Chondrocyte (in vitro differentiated cells): ENCODE measurements at regions not wholly inside any gene's neighbourhood (a gene's known extent, or its start where the extent isn't known, plus 50 kb on each side); places are given as distances from the start of the nearest gene placed in this dataset.

ENCODE experiments used
- DNase-seq: peaks from one replicate; pipeline ENCODE4 v3.0.0; 2021; ENCODE audit warnings: mixed read lengths, low spot score
- H3K27ac Mint-ChIP-seq: one replicate; pipeline ENCODE4 v1.8.0; 2021; ENCODE audit warnings: mild to moderate bottlenecking, moderate library complexity, mixed read lengths; ENCODE audit not compliant: unreplicated experiment
- H3K27me3 Mint-ChIP-seq: 2 replicates; pipeline ENCODE4 v1.8.0; 2021; ENCODE audit warnings: low read depth, mixed read lengths
- H3K36me3 Mint-ChIP-seq: 2 replicates; pipeline ENCODE4 v1.8.0; 2021; ENCODE audit warnings: low read depth, mixed read lengths
- H3K4me1 Mint-ChIP-seq: 2 replicates; pipeline ENCODE4 v1.8.0; 2021; ENCODE audit warnings: low read depth, mild to moderate bottlenecking, mixed read lengths
- H3K4me3 Mint-ChIP-seq: one replicate; pipeline ENCODE4 v1.8.0; 2021; ENCODE audit warnings: mild to moderate bottlenecking, moderate library complexity, mixed read lengths; ENCODE audit not compliant: unreplicated experiment
- H3K9me3 Mint-ChIP-seq: 2 replicates; pipeline ENCODE4 v1.8.0; 2021; ENCODE audit warnings: low read depth, mixed read lengths
- TF ChIP-seq, protein P1 (sequence below): fragments of 200-600 bp; sonication (generic); IDR thresholded peaks from 2 replicates; pipeline ENCODE4 v1.5.0; 2021; ENCODE audit warnings: antibody characterized with exemption, mild to moderate bottlenecking, moderate library complexity

GRCh38 chr3:68360492-68360891 lies 571.9 kb downstream of the TAFA4 start:
- no peak for DNase-seq
- H3K27ac Mint-ChIP-seq, result no peak overlapping the region
- H3K36me3 Mint-ChIP-seq, result no peaks in the 10 kb centered on the region
- H3K9me3 Mint-ChIP-seq, result no peaks in the 10 kb centered on the region
- H3K27me3 Mint-ChIP-seq, result no peaks in the 10 kb centered on the region
- H3K4me3 Mint-ChIP-seq, result no peak overlapping the region
- no peaks in the 10 kb centered on the region for H3K4me1 Mint-ChIP-seq
- TF ChIP-seq, protein P1, sequence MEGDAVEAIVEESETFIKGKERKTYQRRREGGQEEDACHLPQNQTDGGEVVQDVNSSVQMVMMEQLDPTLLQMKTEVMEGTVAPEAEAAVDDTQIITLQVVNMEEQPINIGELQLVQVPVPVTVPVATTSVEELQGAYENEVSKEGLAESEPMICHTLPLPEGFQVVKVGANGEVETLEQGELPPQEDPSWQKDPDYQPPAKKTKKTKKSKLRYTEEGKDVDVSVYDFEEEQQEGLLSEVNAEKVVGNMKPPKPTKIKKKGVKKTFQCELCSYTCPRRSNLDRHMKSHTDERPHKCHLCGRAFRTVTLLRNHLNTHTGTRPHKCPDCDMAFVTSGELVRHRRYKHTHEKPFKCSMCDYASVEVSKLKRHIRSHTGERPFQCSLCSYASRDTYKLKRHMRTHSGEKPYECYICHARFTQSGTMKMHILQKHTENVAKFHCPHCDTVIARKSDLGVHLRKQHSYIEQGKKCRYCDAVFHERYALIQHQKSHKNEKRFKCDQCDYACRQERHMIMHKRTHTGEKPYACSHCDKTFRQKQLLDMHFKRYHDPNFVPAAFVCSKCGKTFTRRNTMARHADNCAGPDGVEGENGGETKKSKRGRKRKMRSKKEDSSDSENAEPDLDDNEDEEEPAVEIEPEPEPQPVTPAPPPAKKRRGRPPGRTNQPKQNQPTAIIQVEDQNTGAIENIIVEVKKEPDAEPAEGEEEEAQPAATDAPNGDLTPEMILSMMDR, result no peak

- Mint-ChIP-seq H3K27me3 (no peaks in the 10 kb centered on the region), H3K4me1 (no peaks in the 10 kb centered on the region), H3K36me3 (no peaks in the 10 kb centered on the region), H3K4me3 (no peak overlapping the region), H3K9me3 (no peaks in the 10 kb centered on the region), H3K27ac (no peak overlapping the region)
- no peak for DNase-seq
- TF ChIP-seq, protein P1, result no peak
Observed at GRCh38 chr3:68345781-68346180, 586.6 kb downstream of the TAFA4 start.

DNA sequence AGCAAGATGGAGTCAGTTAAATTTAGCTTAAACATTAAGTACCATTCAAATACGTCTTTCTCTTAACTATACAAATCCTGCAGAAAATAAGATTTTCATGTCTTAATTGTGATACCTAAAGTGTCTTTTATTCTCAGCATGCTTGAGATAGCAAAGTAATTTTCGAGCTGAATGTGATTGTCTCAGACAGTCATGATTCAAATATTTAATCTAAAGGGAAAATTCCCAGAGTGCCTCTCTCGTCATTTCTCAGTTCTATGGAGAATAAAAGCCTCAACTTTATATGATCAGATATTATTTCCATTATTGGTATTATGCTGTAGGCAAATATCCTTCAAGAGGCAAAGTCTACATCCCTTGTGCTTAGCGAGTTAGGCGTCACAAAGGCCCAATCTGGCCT lies 589.9 kb downstream of the TAFA4 start:
- Mint-ChIP-seq H3K4me3 (no peak overlapping the region), H3K27me3 (no peaks in the 10 kb centered on the region), H3K9me3 (peaks cover 2% of the 10 kb centered on the region), H3K4me1 (no peaks in the 10 kb centered on the region), H3K27ac (no peak overlapping the region), H3K36me3 (no peaks in the 10 kb centered on the region)
- DNase-seq, result no peak
- TF ChIP-seq, protein P1, result no peak

- no peak for DNase-seq
- no peaks in the 10 kb centered on the region for H3K4me1 Mint-ChIP-seq
- peaks cover 2% of the 10 kb centered on the region for H3K27me3 Mint-ChIP-seq
- TF ChIP-seq, protein P1, result no peak
- H3K4me3 Mint-ChIP-seq, result no peak overlapping the region
- peaks cover 2% of the 10 kb centered on the region for H3K9me3 Mint-ChIP-seq
- H3K36me3 Mint-ChIP-seq, result no peaks in the 10 kb centered on the region
- H3K27ac Mint-ChIP-seq, result no peak overlapping the region
Observed at GRCh38 chr3:68336042-68336441, 596.3 kb downstream of the TAFA4 start.

DNA sequence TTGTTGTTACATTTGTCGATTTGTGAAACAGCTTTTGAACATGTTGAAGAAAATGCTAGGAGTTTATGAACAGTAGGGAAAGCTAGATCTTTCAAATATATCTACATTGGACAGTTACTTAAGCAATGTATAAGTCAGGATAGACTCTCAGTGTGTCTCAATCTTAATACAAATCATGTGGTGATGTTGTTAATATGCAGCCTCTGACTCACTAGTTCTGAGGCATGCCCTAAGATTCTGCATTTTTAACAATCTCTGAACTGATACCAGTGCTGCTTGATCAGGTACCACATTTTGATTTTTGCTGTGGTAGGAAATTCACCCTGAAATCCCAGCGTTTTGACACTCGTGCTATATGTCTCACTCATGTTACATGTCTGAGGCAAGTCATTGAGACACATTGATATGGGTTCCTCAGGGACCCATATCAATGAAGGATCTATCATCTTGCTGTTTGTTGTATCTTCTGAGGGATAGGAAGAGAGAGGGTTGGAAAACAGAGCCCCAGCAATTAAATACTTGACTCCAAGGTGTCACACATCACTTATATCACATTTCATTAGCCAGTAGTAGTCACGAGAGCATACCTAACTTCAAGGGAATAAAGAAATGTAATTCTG lies 597.9 kb downstream of the TAFA4 start:
- no peak for DNase-seq
- Mint-ChIP-seq H3K9me3 (peaks cover under 1% of the 10 kb centered on the region), H3K36me3 (no peaks in the 10 kb centered on the region), H3K27ac (no peak overlapping the region), H3K4me3 (no peak overlapping the region), H3K27me3 (peaks cover 2% of the 10 kb centered on the region), H3K4me1 (no peaks in the 10 kb centered on the region)
- TF ChIP-seq, protein P1, result no peak
